DOHH2 (cell line): ENCODE measurements at regions not wholly inside any gene's neighbourhood (a gene's known extent, or its start where the extent isn't known, plus 50 kb on each side); places are given as distances from the start of the nearest gene placed in this dataset.

ENCODE experiments used
- EZH2phosphoT487 ChIP-seq: fragments of 200-600 bp; sonication (generic); IDR thresholded peaks from 2 replicates; pipeline ENCODE4 v1.6.1; 2017; ENCODE audit warnings: borderline replicate concordance, mild to moderate bottlenecking, antibody characterized with exemption, low read length, moderate library complexity, mixed read lengths
- TF ChIP-seq, protein P1 (sequence below): fragments of 200-600 bp; sonication (generic); IDR thresholded peaks from one replicate; pipeline ENCODE4 v1.5.1; 2014; ENCODE audit warnings: antibody characterized with exemption, mild to moderate bottlenecking, low read depth, low read length; ENCODE audit not compliant: poor library complexity, severe bottlenecking

DNA sequence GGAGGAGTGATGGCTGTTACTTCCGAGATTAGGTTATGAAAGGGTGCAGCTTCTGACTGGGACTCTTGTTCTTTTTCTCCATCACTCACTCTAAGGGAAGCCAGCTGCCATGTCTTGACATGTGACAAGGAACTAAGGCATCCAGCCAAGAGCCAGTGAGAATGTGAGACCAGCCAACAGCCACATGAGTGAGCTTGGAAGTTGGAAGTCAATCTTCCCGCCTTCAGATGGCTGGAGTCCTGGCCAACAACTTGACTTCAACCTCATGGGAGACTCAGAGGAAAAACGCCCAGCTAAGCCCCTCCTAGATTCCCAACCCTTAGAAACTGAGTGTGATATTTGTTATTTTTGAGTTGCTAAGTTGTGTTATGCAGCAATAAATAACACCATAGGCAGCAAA is 201.1 kb downstream of the SNX18 start:
- TF ChIP-seq, protein P1, sequence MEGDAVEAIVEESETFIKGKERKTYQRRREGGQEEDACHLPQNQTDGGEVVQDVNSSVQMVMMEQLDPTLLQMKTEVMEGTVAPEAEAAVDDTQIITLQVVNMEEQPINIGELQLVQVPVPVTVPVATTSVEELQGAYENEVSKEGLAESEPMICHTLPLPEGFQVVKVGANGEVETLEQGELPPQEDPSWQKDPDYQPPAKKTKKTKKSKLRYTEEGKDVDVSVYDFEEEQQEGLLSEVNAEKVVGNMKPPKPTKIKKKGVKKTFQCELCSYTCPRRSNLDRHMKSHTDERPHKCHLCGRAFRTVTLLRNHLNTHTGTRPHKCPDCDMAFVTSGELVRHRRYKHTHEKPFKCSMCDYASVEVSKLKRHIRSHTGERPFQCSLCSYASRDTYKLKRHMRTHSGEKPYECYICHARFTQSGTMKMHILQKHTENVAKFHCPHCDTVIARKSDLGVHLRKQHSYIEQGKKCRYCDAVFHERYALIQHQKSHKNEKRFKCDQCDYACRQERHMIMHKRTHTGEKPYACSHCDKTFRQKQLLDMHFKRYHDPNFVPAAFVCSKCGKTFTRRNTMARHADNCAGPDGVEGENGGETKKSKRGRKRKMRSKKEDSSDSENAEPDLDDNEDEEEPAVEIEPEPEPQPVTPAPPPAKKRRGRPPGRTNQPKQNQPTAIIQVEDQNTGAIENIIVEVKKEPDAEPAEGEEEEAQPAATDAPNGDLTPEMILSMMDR, result no peak
- no peak for TF ChIP-seq EZH2phosphoT487
